Activated CD4-positive, alpha-beta T cell treated with anti-CD3 and anti-CD28 coated beads for 1 hour (primary cell): ENCODE measurements at regions not wholly inside any gene's neighbourhood (a gene's known extent, or its start where the extent isn't known, plus 50 kb on each side); places are given as distances from the start of the nearest gene placed in this dataset.

ENCODE experiments used
- DNase-seq: peaks from one replicate; pipeline ENCODE4 v3.0.0-alpha.2; 2020

GRCh38 chr9:84456527-84456926, 116.0 kb upstream of the SLC28A3 start:
- DNase-seq: no peak

- no peak for DNase-seq
Observed at GRCh38 chr9:84460695-84461094, 120.1 kb upstream of the SLC28A3 start.

DNA sequence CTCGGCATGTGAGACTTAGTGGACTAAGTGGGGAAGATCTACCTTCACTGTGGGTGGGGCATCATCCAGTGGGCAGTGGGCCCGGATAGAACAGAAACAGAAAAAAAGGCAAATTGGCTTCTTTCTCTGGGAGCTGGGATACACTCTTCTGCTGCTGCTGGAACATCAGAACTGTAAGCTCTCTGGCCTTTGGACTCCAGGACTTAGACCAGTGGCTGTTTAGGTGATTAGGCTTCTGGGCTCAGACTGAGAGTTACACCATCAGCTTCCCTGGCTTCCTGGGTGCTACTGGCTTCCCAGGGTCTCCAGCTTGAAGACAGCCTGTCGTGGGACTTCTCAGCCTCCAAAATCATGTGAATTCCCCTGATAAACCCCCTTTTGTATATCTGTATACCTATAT, 122.7 kb upstream of the SLC28A3 start:
- DNase-seq: no peak

GRCh38 chr9:84466580-84467285, 126.2 kb upstream of the SLC28A3 start:
- no peak for DNase-seq

- DNase-seq: no peak
Observed at GRCh38 chr9:84471816-84472215, 131.3 kb upstream of the SLC28A3 start.

- no peak for DNase-seq
Observed at GRCh38 chr9:84478996-84479395, 138.4 kb upstream of the SLC28A3 start.

GRCh38 chr9:84480071-84480470, 139.5 kb upstream of the SLC28A3 start:
- no peak for DNase-seq

- DNase-seq: no peak
Observed at GRCh38 chr9:84481231-84481630, 140.7 kb upstream of the SLC28A3 start.

- DNase-seq: no peak
Observed at GRCh38 chr9:84481636-84482218, 141.2 kb upstream of the SLC28A3 start.

GRCh38 chr9:84482607-84483006, 142.0 kb upstream of the SLC28A3 start:
- DNase-seq: no peak

GRCh38 chr9:84484172-84484571, 143.6 kb upstream of the SLC28A3 start:
- no peak for DNase-seq

DNA sequence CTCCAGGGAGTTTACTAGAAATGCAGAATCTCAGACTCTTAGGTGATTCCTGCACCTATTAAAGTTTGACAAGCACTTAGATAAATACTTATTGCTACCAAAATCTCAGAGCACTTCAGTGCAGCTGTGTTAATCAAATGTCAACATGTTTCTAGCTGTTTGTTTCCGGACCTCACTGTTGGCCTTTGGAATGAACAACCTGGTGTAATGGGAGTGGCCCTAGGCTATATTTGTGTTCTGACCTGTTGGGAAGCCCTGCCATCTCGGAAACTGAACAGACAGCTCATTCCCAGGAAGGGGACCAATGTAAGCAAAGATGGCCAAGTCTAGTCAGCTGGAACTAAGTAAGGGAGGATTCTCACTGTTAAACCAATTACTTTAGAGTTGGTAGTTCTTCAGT, 145.0 kb upstream of the SLC28A3 start:
- no peak for DNase-seq

DNA sequence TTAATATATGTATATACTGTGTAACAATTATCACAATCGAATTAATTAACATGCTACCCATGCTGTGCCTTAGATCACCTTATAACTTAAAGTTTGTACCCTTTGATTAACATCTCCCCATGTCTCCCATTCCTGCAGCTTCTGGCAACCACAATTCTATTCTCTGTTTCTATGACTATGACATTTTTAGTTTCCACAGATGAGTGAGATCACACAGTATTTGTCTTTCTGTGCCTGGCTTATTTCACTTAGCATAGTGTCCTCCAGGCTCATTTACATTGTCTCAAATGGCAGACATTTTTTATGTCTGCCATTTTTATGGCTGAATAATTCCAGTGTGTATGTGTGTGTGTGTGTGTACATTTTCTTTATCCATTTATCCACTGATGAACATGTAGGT, 146.1 kb upstream of the SLC28A3 start:
- DNase-seq: no peak

- DNase-seq: no peak
Observed at GRCh38 chr9:84490206-84490841, 149.8 kb upstream of the SLC28A3 start.

- DNase-seq: no peak
Observed at GRCh38 chr9:84490842-84491325, 150.3 kb upstream of the SLC28A3 start.

DNA sequence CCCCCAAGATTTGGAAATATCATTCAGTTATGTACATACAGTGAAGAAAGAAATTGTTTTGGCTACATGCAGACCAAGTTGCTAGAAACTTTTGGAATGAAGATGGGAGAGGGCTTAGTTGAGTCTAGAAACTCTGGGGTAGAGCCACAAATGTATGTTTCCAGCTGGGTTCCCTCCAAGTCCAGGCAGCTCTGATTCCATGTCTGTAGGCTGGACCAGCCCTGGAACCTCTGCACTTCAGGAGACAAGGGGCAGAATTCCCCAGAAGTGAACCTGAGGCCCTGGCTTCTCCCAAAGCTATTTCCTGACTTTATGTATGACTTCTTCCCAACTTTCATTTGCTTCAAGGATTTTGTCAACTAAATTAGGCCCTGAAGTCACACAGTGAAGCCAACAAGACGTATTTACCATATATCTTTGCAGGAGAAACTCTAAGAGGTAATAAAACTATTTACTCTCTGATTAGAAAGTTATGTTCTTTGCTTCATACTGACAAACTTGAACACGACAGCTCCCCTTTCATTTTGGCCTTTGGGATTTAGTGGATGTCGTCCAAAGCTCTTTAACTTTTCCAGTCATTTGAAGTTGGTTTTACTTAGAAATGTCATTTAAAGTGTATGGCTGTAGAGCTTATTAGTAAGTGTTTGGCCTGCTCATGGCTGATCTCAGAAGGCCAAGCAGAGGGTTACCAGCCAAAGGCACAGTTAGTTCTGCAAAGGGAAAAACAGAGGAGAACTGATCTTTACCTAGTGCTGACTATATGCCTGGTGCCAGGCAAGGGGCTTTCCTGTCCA, 152.0 kb upstream of the SLC28A3 start:
- no peak for DNase-seq

GRCh38 chr9:84493284-84493947, 152.9 kb upstream of the SLC28A3 start:
- no peak for DNase-seq

- no peak for DNase-seq
Observed at GRCh38 chr9:84499969-84500582, 159.5 kb upstream of the SLC28A3 start.

GRCh38 chr9:84500826-84501225, 160.3 kb upstream of the SLC28A3 start:
- no peak for DNase-seq

DNA sequence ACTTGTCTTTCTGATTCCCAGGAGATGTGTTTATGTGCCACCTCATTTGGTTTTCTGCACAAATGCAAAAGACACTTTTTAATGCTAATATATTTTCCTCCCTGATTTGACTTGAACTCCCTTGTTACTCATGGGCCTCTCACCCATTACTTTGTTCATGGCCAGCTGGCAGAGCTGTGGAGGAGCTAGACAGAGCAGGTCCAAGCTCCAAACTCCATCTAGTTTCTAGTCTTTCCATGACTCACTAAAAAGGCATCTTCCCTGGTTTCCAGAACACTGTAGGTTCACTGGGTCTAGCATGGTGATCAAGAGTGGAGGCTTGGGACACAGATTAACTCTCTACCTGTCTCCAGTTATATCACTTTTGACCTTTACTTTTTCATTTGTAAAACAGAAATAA, 161.0 kb upstream of the SLC28A3 start:
- DNase-seq: no peak

DNA sequence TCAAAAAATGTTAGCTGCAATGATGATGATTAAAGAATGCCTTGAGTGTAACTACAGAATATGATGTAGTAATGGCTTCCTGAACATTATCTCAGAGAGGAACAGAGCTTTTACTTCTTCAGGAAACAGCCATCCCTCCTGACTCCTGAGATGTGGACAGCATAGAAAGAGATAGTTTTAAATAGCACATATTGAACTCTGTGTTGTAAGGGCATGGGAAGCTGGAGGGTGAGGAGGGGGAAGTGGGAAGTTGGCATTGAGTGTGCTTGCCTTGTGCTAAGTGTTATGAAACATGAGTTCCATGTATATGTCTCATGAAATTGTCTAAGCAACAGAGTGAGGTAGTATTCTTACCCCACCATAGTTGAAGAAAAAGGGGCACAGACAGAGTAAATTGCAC, 161.5 kb upstream of the SLC28A3 start:
- DNase-seq: no peak

DNA sequence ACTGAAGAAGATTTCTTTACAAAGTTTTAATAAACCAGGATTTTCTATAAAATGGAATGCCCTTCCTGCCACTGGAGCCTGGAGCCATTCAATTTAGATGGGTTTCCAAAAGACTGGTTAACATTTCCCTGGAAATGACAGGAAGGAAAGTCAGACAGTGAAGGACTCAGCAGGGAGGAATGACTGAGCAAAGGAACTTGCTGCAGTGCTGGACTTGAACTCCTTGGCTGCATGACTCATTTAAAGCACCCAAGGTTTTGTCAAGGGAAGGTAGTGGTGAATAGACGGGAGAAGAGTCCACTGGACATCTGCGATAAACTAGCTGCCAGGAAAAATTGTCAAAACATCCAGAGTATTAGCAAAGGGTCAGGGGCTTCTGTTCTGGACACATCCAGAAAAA, 163.8 kb upstream of the SLC28A3 start:
- no peak for DNase-seq

- DNase-seq: no peak
Observed at GRCh38 chr9:84511651-84512050, 157.9 kb upstream of the NTRK2 start.
